Activated CD8-positive, alpha-beta memory T cell treated with anti-CD3 and anti-CD28 coated beads for 4 hours (primary cell): ENCODE measurements at regions not wholly inside any gene's neighbourhood (a gene's known extent, or its start where the extent isn't known, plus 50 kb on each side); places are given as distances from the start of the nearest gene placed in this dataset.

ENCODE experiments used
- DNase-seq, 2 donors: peaks; one replicate each; pipeline ENCODE4 v3.0.0-alpha.2; 2020; ENCODE audit warnings: low read depth in 2 of 2

DNA sequence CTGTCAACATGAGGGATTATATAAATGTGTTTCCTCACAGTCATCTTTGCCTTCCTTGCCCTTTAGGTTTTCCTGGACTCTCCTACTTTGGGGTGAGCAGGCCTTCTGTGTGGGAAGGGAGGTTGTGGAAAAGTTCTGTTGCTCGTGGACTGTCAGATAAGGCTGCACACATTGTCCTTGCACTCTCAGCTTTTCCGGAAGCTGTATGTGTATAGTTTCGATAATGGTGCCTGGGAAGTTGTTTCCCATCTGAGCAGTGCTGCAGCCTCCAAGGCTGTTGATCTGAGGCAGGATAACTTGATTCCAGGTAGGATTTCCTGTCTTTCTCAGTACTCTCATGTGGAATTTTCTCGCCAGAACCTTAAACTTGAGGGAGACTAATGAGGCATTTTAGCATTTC is 297.8 kb upstream of the AZI2 start:
- DNase-seq: no peak

DNA sequence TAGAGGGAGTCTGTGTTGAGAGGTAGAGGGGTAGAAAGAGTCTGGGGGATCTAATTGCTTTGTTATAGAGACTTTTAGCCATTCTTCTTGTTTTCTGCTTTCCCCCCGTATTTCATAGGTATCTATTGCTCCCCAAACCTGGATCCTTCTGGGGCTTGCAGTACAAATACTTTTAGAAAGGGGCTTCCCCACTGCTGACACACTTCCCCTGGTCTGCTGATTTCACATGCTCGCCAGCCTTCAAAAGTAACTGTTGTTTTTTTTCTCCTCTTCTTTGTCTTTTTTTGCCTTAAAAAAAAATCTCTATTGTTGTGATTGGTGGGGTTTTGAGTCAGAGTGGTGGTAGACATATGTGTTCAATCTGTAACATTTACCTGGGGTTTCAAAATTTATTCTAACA is 300.6 kb upstream of the AZI2 start:
- no peak for DNase-seq

DNA sequence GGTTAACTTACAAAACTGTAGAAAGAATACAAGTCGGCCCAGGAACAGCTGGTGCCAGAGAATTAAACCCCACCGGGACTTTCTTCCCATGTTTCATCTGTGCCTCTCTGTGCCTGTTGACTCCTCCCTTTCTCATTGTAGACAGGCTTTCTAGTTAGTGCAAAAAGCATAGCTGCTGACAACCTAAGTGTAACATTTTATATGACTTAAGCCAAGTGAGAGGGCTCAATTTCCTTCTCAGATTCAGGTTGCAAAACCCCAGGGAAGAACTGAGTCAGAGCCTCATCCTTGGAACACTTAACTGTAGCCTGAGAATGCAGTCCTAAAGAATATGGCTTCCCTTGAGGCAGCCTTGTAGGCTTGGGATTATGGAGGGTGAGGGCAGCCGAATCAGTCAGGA is 302.5 kb upstream of the AZI2 start:
- no peak for DNase-seq

DNA sequence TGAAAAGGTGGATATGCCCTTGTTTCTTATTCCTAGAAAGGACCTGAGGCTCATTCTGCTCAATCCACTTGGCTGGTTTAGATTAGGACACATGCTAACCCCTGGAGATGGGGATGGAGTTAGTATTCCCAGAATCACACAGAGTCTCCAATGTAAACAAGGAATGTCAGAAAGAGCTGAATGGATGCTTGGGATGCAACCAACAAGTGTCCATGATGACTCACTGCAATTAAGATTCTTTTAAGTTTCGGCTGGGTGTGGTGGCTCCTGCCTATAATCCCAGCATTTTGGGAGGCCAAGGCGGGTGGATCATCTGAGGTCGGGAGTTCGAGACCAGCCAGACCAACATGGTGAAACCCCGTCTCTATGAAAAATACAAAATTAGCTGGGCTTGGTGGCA is 315.5 kb upstream of the AZI2 start:
- DNase-seq: no peak

DNA sequence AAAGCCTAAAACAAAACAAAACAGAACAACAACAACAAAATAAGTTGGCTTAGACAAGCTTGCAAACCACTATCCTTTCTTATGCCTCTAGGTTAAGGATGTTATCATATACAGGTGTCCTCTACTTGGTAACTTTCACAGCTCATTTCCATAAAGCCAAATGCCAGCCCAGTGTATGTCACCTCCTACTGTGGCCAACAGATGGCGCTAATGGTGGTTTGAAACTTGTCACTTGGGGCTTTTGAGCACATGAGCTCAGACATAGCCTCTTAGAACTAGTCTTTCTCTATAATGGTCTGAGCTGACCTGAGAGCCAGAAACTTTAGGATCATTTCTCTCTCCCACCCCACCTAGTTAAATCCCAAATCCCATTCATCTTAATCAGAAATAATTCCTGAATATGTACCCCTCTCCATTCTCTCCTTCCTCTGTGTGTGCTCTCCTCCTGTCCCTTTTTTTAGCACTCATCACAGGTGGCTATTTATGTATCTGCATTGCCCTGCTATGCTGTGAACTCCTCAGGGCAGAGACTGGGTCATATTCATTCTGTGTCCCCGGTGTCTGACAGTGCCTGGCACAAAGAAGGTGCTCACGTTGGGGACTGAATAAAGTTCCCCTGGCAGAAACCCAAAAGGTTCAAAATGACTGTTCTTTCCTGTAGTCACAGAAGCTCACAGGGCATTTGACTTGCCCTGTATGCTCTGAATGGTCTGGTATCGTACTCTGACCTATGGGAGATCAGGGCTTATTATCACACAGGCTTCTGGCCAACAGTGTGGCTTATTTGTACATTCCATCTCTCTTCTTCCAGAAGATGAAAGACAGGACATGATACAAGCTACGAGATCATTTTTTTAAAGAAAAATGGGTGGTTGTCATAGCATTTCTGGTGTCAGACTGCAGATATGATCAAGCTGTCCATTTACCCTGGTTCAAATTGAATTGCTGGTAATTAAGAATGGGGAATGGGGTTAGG is 319.3 kb upstream of the AZI2 start:
- DNase-seq: peak in 1 of 2 donors; percentile 5

DNA sequence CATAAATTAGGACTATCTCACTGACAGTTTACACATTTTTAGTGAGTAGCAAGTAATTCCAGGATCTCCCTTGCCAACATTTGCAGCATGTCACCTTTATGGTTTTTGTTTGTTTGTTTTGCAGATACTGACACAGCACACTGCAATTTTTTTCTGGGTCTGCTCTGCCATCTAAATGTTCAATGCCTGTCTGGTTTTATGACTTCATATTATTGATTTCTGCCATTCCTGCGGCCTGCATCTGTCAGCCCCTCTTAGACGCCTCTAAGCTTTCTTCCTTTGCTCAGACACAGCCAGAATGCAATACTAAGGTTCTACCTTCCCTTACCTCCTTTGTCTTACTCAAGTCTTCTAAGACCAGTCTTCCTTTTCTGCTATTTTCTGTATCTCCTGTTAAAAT is 321.2 kb upstream of the AZI2 start:
- no peak for DNase-seq

DNA sequence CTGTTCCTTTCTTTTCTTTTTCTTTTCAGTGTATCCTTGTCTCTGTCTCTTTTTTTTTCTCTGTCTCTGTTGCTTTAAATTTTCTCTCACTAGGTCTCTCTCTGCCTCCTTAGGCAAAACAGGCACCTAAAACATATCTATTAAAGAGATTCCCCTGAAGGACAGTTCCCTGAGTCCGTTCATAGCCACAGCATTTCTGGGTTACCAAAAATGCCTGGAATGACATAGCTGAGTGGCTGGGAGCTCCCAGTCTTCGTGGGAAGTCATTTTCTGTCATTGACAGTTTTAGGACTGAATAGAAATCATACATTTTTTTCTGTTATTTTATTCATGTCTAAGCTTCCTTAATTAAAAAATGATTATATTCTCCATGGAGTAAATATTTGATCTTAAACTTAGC is 323.8 kb upstream of the AZI2 start:
- DNase-seq: no peak

DNA sequence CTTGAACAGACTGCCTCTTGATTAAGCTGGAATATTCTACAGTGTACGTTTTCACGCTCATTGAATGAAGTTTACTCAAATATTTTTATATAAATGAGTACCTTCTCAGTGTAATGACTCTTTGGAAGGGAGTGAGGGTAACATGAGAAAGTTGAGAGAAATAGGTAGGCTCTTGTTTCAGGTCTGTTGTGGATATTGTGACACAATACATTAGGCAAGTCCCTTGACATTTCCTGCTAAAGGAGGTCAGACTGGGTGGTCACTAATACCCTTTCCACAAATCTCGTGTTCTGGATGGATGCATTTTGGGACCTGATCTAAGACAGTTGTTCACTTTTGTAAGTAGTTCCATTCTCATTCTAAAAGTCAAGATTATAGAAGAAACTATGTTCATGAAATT is 324.8 kb upstream of the AZI2 start:
- no peak for DNase-seq

DNA sequence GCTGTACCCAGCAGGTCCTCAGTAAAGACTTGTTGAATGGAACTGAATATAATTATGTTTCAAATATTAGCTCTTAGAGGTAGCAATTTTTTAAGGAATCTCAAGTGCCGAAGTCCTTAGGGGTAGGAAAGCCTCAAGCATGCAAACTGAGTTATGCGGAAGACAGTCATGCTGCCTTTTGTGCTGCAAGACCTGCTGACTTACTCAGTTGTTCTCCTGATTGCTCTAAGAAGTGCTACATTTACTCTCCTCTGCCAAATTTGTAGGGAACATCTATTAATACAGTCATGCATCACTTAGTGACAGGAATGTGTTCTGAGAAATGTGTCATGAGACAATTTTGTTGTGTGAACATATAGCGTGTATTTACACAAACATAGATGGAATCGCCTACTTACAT is 325.6 kb upstream of the AZI2 start:
- no peak for DNase-seq

DNA sequence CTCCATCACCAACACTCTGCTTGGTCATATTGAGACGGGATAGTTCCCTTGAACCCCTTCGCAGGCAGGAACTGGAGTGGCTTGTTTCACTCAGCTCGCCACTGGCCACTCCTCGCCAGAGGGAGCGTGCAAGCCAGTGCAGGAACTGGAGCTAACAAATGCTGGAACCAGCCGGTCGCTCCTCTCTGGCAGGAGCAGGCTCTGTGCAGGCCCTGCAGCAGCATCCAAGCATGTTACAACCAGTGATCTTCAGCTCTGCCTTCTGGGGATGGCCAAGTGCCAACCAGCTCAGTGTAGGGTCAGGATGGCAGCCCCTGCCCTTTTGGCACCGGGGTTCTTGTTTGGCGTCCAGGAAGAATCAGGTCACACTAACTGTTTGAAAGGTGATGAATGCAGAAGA is 329.0 kb upstream of the AZI2 start:
- no peak for DNase-seq

DNA sequence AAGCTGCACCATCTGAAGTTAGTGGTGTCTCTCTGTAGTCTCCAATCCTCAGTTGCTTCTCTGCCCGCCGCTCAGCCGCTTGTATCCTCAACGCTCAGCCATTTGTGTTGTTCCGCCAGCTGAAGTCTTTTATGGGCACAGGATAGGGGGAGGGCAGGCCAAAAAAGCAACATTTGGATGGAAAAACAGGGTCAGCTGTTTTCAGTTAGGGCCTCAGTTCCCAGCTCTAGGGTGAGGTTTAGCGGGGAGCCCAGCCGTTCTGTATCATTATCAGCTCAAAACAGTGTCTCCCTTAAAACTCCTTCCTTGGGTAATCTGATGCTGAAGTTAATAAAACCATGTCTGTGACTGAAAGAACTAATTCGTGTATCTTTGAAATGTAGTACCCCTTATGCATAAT is 329.5 kb upstream of the AZI2 start:
- DNase-seq: no peak

DNA sequence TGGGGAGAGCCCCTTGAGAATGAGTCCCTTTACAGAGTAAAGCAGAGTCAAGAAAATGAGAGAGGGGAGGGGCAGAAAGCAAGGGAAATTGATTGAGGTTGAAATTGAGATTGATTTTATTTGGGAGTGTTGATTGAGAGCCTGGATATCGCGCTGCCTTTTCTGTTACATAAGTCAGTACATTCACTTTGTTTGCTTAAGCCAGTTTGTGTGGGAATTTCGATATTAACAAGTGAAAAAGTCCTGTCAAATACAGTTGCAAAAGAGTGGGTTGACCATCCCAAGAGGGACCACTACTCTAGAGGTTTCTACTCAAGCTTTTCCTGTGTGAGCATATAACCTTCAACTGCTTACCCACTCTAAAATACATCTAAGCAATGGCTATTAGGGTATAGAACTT is 331.4 kb upstream of the AZI2 start:
- no peak for DNase-seq

DNA sequence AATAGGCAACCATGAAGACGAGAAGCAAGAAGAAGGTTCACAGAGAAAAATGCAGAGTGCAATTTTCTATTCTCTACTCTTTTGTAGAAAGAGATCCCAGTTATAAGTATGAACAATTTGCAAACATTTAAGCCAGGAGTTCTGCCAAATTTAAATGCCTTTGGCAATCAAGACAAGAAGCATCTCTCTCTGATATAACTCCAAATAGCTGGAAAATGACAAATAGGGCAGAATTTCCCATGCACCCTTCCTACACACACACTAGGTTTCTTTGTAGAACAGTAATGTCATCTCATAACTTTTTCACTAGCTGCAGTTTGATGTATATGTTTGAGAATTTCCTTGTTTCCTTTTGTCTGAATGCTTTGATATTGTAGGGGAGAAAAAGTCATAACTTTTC is 333.5 kb upstream of the AZI2 start:
- no peak for DNase-seq

DNA sequence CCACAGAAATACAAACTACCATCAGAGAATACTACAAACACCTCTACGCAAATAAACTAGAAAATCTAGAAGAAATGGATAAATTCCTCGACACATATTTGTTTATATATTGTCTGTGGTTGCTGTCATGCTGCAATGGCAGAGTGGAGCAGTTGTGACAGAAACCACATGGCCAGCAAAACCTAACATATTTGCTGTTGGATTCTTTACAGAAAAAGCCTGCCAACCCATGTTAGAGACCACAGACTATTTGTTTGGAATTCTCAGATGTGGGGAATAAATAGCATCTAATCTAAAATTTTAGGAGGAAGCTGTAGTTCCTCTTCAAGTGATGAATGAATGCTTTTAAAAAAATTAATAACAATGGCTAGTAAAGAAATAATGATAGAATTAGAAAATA is 341.6 kb upstream of the AZI2 start:
- DNase-seq: no peak

DNA sequence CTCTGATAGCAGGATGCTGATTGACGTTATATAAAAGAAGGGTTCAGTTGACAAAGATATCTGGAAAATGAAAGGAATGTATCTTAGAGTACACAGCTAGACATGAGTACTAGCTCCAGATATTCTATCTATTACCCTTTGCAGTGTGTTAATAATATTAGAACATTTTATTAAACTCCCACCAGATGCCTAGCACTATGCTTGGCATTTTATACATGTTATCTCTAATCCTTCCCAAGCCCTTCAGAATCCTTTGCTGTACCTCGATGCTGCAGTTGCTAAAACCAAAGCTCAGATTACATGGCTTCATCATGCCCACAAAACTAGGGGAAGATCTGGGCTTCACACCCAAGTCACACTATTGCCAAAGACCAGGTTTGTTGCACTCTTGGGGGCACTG is 350.1 kb upstream of the AZI2 start:
- DNase-seq: no peak

DNA sequence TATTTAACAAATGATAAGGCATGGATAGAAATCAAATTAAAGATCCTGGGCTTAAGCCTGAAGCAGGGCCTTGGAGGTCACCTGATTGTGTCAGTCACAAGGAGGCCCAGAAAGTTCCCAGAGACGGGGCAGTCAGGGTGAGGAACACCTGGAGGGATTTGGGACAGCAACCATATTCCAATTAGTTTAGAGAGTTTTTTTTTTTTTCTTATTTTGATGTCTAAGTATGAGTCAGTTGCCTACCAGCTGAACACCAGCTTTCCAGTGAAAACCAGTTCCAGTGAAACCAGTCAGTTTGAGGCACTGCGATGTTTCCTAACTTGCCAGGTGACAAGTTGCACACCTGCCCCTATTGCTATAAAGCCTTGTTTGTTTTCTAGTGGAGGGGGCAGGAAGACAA is 350.7 kb upstream of the AZI2 start:
- DNase-seq: no peak

DNA sequence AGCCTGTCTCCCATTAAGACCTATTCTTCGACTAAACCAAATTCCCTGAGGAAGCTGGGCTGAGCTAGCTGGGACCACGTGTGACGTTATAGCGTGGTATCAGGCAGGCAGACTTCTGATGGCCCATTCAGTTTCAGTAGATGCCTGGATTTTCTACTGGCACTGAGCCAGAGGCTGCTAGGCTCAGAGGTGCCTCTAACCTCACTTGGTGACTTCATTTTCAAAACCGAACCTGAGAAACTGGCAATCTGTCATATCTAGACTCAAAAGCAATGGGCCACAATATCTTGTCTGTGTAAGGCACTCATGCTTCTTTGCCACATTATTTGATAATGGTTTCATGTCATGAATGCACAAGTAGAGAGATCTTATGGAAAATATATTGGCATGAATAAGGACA is 352.1 kb upstream of the AZI2 start:
- DNase-seq: no peak

DNA sequence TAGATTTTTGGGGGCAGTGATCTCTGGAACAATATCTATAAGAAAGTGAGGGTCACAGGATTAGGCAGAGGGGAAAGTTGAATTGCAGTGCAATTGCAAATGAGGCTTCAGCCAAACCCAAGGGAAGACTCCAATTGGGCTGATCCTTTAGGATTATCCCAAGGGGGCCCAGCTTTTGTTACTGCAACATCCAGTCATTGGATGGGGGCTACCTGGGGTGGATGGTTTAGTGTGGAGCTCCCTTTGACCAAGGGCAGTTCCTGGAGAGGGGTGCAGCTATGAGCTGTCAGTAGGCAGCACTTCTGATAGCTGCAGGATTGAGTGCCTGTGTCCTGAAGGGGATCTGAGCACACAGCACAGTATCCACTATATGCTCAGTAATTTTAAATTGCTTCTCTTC is 355.2 kb upstream of the AZI2 start:
- DNase-seq: no peak

DNA sequence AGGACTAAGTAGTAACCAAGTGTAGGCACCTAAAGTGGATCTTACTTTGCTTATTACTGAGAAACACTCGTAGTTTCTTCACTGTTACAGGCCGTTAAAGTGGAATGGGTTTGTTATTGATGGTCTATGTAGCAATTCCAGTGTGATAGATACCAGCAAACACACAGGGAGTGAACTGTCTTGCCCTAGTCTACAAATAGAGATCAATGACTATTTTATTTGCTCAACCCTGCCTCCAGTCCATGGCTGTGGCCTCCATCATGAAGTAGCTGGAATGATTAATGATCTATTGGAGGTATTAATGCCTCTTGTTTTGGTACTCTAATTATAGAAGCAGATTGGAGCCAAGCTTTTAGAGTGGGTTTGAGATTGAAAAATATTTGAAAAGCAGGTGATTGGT is 362.7 kb upstream of the AZI2 start:
- no peak for DNase-seq

DNA sequence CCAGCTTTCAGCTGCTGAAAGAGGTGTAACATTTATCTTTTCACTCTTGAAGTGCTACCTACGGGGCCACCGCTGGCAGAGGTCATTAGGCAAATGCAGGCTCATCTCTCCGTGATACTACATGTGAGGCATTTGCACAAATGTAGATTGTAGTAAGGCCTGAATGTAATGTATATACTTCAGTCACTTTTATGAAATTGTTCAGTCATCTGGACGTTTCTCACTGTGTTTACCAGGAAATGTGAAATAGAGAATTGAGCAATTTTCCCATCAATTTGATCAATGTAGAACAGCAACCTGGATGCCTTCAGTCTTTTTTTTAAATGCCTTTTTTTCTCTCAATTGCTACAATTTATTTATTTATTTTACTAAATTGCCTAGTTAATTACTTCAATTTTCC is 368.3 kb upstream of the AZI2 start:
- no peak for DNase-seq

DNA sequence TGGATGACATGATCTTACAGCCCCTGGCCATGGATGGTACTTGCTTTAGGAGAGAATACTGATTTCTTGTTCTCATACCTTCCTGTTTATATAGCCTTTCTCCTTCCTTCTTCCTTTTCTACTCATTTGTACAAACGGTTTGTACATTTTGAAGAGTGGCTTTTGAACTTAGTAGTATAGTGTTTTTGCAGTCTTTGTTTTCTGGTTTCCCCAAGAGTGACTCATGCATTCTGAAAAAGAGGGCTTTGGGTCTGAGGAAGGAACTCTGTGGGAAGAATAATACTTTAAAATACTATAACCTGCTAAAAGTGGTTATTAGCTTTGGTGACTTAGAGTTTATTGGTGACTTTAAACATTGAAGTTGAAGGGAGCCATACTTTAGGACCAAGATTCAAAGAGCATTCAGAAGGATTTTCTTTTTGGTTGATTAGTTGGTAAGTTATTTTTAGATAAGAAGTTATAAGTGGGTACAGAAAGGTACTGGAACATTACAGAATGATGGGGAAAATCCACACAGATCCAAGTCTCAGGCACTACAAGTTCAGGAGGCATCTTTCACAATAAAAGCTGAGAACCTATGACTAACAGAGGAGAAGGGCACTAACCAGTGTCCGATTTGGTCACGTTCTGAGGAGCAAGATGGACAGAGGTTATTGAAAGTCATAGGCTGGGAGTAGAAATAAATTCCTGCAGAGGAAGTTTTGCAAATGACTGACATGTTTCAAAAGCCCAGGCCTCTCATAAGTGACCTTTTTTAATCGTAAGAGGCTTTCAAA is 369.6 kb upstream of the AZI2 start:
- no peak for DNase-seq

DNA sequence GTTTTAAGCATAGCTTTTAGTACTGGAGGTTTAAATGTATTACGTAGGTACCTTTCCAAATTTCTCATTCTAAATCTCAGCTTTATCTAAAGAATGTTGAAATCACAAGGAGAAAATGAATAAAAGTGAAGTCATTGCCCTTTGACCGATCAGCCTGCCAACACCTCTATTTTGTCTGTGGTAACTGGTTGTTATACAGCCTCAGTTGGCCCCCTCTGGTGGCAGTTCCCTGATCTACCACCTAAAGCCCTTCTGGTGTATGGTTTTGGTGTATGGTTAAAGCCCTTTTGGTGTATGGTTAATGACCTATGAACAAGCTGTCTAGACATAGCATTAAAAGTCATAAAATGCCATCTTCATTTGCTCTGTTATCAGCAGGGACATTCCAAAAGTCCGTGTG is 378.2 kb upstream of the AZI2 start:
- no peak for DNase-seq

DNA sequence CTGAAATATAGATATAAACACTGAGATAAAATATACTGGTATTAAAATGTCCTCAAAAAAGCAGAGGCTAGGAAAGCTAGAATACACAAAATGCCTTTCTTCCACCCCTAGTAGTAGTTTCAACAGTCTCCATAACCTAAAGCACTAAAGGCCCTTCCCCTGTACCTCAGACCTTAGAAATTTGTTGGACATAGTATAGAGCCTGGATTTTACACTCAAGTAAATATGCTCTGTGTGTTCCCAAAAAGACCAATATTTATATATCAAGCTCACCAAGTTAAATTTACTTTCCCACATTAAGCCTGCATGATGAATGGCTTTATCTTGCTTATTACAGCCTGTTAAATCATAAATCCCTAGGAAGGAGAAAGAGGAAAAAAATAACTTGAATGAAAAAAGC is 378.7 kb upstream of the AZI2 start:
- no peak for DNase-seq
